Prostate gland (tissue), 2 donors: ENCODE measurements at regions not wholly inside any gene's neighbourhood (a gene's known extent, or its start where the extent isn't known, plus 50 kb on each side); places are given as distances from the start of the nearest gene placed in this dataset.

ENCODE experiments used
- DNase-seq: peaks from one replicate; pipeline ENCODE4 v3.0.0-alpha.2; 2019; ENCODE audit warnings: low spot score
- H3K27ac ChIP-seq, 2 donors: fragments of 200-600 bp; sonication (generic); 2 replicates each; pipeline ENCODE4 v1.5.1; 2017 to 2019
- H3K27me3 ChIP-seq: fragments of 200-600 bp; sonication (generic); replicated peaks from 2 replicates; pipeline ENCODE4 v1.5.1; 2019; ENCODE audit not compliant: insufficient read depth
- H3K36me3 ChIP-seq, 2 donors: fragments of 200-600 bp; sonication (generic); 1 replicate in 1 of 2; 2 replicates in 1 of 2; pipeline versions ENCODE4 v1.5.1 to v1.8.1; 2017 to 2019
- H3K4me1 ChIP-seq: fragments of 200-600 bp; sonication (generic); replicated peaks from 2 replicates; pipeline ENCODE4 v1.5.1; 2019
- H3K4me3 ChIP-seq, 2 donors: fragments of 200-600 bp; sonication (generic); 2 replicates each; pipeline ENCODE4 v1.5.1; 2017 to 2019
- H3K9me3 ChIP-seq: fragments of 200-600 bp; sonication (generic); 2 replicates; pipeline ENCODE4 v1.5.1; 2017
- POLR2A ChIP-seq: fragments of 450-650 bp; IDR thresholded peaks from one replicate; pipeline ENCODE4 v1.6.1; 2016; ENCODE audit warnings: antibody characterized with exemption, mild to moderate bottlenecking
- POLR2AphosphoS5 ChIP-seq: sonication (generic); formaldehyde crosslinking; IDR thresholded peaks from one replicate; pipeline ENCODE4 v1.6.1; 2017; ENCODE audit warnings: antibody characterized with exemption
- WGBS: methylation state at CpG from one replicate; pipeline ENCODE4 v1.1.5; 2018; 5-methylcytosine and 5-hydroxymethylcytosine counted together
- intact Hi-C: fragments of 100-400 bp; cut with DNase I; formaldehyde crosslinking; loops from one replicate; pipeline ENCODE4 v1.14.2; 2022
- TF ChIP-seq, protein P1 (sequence below), 4 experiments: fragments of 200-600 bp in 2 of 4; fragments of 450-650 bp in 2 of 4; sonication (generic) in 2 of 4; IDR thresholded peaks; 1 replicate in 3 of 4; 2 replicates in 1 of 4; pipeline ENCODE4 v1.5.1; 2016 to 2019; ENCODE audit warnings: antibody characterized with exemption in 4 of 4, mild to moderate bottlenecking in 2 of 4, moderate library complexity in 2 of 4

DNA sequence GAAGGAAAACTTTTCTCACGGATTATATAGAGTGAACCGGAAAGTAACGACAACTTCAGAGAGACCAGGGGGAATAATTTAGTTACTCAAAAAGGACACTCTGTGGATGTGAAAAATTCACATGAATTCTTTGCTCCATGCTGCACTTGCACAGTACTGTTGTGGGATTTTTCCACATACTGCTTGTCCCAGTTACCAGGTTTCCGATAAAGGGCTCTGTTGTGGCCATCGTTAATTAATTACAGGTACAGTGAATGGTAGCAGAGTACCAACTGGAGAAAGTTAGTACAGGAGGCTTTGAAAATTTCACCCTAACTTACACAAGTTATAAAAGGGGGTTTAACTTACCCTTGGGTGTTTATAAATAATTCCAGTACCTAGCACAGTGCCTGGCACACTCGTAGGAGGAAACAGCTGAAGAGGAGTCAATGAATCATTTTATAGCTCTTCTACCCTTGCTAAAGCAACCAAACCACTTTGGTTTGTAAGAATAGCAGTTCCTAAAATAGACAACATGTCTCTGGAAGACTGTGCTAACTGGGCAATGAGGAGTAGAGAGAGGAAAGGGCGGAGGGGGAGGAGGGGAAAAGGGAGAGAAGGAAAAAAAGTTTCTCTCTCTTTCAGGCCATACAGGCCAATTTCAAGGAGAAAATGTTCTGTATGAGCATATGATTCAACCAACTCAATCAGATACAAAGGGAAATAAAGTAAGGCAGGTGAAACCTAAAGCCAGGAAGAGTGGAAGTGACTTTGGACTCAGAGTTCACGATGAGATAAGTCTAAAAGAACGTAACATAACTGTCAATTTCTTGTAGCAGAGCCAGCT is 98.3 kb upstream of the MAGI3 start:
- Histone ChIP-seq H3K27ac (no peak overlapping the region), H3K27me3 (no peaks in the 10 kb centered on the region), H3K9me3 (no peaks in the 10 kb centered on the region), H3K4me1 (no peaks in the 10 kb centered on the region), H3K36me3 (no peaks in the 10 kb centered on the region), H3K4me3 (no peak overlapping the region)
- DNase-seq = no peak
- intact Hi-C loops = no loop called here
- 80% methylated on average over 9 of the region's 9 CpGs for WGBS
- TF ChIP-seq POLR2AphosphoS5 (no peak), POLR2A (no peak)
- TF ChIP-seq, protein P1, sequence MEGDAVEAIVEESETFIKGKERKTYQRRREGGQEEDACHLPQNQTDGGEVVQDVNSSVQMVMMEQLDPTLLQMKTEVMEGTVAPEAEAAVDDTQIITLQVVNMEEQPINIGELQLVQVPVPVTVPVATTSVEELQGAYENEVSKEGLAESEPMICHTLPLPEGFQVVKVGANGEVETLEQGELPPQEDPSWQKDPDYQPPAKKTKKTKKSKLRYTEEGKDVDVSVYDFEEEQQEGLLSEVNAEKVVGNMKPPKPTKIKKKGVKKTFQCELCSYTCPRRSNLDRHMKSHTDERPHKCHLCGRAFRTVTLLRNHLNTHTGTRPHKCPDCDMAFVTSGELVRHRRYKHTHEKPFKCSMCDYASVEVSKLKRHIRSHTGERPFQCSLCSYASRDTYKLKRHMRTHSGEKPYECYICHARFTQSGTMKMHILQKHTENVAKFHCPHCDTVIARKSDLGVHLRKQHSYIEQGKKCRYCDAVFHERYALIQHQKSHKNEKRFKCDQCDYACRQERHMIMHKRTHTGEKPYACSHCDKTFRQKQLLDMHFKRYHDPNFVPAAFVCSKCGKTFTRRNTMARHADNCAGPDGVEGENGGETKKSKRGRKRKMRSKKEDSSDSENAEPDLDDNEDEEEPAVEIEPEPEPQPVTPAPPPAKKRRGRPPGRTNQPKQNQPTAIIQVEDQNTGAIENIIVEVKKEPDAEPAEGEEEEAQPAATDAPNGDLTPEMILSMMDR (IDR thresholded peaks at IDR 0.05) = no peak

DNA sequence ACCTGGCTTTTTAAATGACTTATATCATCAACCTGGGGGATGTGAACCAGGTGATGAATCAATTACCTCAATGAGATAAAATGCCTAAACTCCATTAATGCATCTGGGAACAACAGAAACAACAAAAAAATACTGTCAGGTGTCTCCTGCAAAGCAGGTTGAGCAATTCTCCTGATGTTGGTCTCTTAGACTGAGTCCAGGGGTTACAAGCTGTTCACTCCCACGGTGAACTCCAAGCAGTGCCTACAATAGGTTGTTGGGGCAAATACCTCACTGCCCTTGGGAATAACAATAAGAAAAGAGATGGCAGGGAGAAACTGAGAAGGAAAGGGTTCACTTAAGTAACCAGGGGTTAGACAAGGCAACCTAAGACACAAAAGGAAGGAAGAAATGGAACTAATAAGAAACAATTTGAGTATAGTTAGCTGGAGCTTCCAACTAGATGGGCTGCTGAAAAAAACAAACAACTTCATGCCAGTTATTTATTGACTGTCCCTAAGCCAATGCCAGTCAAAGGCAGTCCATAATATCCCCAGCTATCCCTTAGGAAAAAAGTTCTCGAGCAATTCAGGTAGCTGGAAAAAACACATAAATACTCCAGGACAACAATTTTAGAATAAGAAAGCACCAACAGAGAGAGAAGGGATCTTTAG is 97.6 kb upstream of the MAGI3 start:
- intact Hi-C loops = no loop called here
- H3K27me3 ChIP-seq = no peaks in the 10 kb centered on the region
- DNase-seq = no peak
- no peak overlapping the region for H3K4me3 ChIP-seq
- TF ChIP-seq, protein P1 (IDR thresholded peaks at IDR 0.05) = no peak
- TF ChIP-seq POLR2AphosphoS5 (no peak), POLR2A (no peak)
- no peaks in the 10 kb centered on the region for H3K9me3 ChIP-seq
- no peak overlapping the region for H3K27ac ChIP-seq
- 86% methylated on average over 2 of the region's 2 CpGs for WGBS
- no peaks in the 10 kb centered on the region for H3K36me3 ChIP-seq
- H3K4me1 ChIP-seq = no peaks in the 10 kb centered on the region

DNA sequence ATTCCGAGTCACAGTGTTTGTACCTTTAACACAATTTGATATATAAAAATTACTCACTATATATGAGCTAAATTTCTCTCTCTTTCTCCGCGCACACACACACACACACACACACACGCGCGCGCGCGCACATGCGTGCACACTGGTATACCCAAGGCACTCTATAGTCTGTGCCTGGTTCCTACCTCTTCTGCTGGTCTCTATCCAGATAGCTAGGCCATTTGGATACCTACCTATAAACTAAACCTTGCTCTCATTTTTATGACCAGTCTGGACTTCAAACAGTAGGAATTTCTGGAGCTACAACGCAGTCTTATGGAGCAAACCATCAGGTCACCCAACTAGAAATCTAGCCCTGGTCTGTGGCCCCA is 97.1 kb upstream of the MAGI3 start:
- WGBS = 93% methylated on average over 11 of the region's 11 CpGs
- intact Hi-C loops = no loop called here
- Histone ChIP-seq H3K27me3 (no peaks in the 10 kb centered on the region), H3K4me3 (no peak overlapping the region), H3K4me1 (no peaks in the 10 kb centered on the region), H3K36me3 (no peaks in the 10 kb centered on the region), H3K9me3 (no peaks in the 10 kb centered on the region), H3K27ac (no peak overlapping the region)
- DNase-seq = no peak
- TF ChIP-seq POLR2AphosphoS5 = no peak
- TF ChIP-seq, protein P1 (IDR thresholded peaks at IDR 0.05) = no peak
- TF ChIP-seq POLR2A = no peak

DNA sequence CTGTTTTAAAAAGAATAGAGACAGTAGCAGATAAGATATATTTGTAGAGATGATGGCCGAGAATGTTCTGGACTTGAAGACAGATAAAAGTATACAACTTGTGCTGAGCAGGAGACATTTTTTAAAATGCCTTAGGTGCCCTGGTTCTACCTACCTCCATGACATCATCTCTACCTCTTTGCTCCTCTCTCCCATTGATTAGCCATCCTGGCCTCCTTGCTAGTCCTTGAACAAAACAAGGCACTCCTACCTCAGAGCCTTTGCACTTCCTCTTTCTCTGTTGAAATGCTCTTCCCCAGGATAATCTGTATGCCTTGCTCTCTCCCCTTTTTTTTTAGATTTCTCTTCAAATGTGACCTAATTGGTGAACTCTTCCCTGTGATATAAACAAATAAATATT is 92.6 kb upstream of the MAGI3 start:
- no peak overlapping the region for H3K27ac ChIP-seq
- no peaks in the 10 kb centered on the region for H3K4me1 ChIP-seq
- no peaks in the 10 kb centered on the region for H3K9me3 ChIP-seq
- no peaks in the 10 kb centered on the region for H3K36me3 ChIP-seq
- H3K4me3 ChIP-seq = no peak overlapping the region
- no peaks in the 10 kb centered on the region for H3K27me3 ChIP-seq
- WGBS = 89% methylated on average over 1 of the region's 1 CpG
- intact Hi-C loops = no loop called here
- no peak for DNase-seq
- no peak for TF ChIP-seq POLR2AphosphoS5
- TF ChIP-seq, protein P1 (IDR thresholded peaks at IDR 0.05) = no peak
- no peak for TF ChIP-seq POLR2A

DNA sequence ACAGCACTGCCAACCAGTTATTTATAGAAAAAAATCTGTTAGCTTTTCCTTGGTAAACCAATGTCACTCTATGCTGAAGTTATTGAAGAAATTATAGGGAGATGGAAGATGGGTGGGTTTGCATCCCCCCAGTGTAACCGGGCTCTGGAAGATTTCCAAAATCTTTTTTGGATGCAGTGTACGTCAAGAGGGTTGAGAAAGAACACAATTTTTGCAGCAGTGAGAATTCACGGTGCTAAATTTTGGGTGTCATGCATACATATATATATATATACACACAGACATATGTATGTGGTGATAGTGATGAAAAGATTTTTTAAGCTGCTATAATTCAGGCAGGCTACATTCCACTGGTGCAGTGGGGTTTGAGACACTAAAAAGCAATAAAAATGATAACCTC is 91.4 kb upstream of the MAGI3 start:
- no peaks in the 10 kb centered on the region for H3K27me3 ChIP-seq
- H3K9me3 ChIP-seq = no peaks in the 10 kb centered on the region
- no peak overlapping the region for H3K27ac ChIP-seq
- 70% methylated on average over 3 of the region's 3 CpGs for WGBS
- H3K4me1 ChIP-seq = no peaks in the 10 kb centered on the region
- no peak overlapping the region for H3K4me3 ChIP-seq
- intact Hi-C loops = no loop called here
- DNase-seq = no peak
- no peaks in the 10 kb centered on the region for H3K36me3 ChIP-seq
- TF ChIP-seq POLR2AphosphoS5 = no peak
- no peak for TF ChIP-seq POLR2A
- TF ChIP-seq, protein P1 (IDR thresholded peaks at IDR 0.05) = no peak
